ENCODE measurements at regions not wholly inside any gene's neighbourhood (a gene's known extent, or its start where the extent isn't known, plus 50 kb on each side); places are given as distances from the start of the nearest gene placed in this dataset.

DNA sequence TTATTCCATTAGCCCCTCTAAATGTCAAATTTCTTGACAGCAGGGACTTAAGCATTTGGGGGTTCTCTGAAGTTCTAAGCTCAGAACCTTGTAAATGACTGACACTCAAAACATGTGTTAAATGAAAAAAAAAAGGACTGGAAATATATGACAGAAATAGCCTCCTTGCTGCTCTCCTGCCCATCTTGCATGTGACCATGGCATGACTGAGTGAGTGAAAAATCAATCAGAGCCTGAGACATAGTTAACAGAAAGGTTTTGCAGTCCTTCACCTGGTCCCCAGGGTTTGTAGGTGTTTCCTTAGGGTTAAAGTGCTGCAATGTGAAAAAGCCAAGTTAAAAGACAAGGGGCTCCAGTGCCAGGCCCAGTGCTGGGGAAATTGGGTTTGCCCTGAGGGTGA is 168.1 kb downstream of the ZBTB18 start:
- TF ChIP-seq POLR2AphosphoS5 (IDR thresholded peaks at IDR 0.05; ENCODE audit: low read depth, low read length) = no peak
- TF ChIP-seq POLR2A (IDR thresholded peaks at IDR 0.05; ENCODE audit: low read depth, low read length) = no peak
